Colon (tissue), 2 donors: ENCODE measurements at regions not wholly inside any gene's neighbourhood (a gene's known extent, or its start where the extent isn't known, plus 50 kb on each side); places are given as distances from the start of the nearest gene placed in this dataset.

Experiments
- FAIRE-seq: peaks from 2 replicates; lab custom pipeline; 2012; peaks lifted over from hg19 to GRCh38; lab: Jason Lieb, UNC
- donor health status: control.
- donor health status: control.

GRCh38 chr6:113148566-113148965 is 708.6 kb upstream of the MARCKS start:
- no peak for FAIRE-seq

DNA sequence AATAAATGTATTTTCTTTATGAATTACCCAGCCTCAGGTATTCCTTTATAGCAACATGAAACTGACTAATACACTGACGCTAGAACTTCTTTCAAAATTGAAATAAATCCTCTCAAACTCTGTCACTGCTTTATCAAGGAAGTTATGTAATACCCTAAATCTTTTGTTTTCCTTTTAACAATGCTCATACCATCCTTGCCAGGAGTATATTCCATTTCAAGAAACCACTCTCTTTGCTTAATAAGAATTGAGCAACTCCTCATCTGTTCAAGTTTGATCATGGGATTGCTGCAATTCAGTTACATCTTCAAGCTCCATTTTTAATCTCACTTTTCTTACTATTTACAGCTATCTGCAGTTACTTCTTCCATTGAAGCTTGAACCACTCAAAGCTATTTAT is 707.6 kb upstream of the MARCKS start:
- no peak for FAIRE-seq

DNA sequence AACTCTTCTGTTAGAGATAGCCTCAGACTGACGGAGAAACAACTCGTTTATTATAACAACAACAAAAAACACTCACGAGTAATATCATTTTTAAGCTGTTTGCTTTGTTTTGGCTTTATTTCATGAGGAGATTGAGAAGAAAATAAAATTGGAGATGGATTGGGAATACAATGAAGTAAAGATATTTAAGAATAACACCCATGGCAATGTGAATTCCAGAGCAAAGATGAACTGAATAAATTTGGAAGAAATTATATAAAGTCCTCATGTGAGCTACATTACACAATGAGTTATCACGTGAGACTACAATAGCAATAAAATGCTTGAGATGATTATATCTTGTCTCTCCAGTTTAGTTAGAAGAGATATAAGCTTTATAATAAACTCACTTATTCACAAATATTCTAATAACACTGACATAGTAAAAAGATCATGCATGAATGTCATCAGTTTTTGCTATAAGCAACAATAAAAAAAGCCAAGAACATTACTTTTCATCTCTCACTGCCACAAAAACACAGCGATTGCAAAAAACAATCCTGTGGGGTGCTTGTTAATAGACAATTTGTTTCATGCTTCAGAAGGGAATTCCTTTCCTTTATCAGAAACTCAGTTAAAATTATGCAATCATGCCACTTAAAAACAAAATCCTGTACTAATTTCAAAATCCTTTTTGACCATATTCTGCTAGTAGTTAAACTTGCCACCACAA is 696.7 kb upstream of the MARCKS start:
- no peak for FAIRE-seq

GRCh38 chr6:113161018-113161315 is 696.2 kb upstream of the MARCKS start:
- FAIRE-seq, result no peak

GRCh38 chr6:113162739-113163138 is 694.4 kb upstream of the MARCKS start:
- FAIRE-seq, result no peak

DNA sequence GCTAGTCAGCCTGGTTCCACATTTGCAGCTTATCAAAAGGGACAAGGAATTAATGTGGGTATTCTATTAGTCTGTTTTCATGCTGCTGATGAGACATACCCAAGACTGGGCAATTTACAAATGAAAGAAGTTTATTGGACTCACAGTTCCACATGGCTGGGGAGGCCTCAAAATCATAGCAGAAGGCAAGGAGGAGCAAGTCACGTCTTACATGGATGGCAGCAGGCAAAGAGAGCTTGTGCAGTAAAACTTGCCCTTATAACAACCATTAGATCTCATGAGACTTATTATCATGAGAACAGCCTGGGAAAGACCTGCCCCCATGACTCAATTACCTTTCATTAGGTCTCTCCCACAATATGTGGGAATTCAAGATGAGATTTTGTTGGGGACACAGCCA is 689.1 kb upstream of the MARCKS start:
- no peak for FAIRE-seq

- FAIRE-seq, result no peak
Observed at GRCh38 chr6:113169484-113169883, 687.7 kb upstream of the MARCKS start.

- no peak for FAIRE-seq
Observed at GRCh38 chr6:113170454-113170853, 686.7 kb upstream of the MARCKS start.

DNA sequence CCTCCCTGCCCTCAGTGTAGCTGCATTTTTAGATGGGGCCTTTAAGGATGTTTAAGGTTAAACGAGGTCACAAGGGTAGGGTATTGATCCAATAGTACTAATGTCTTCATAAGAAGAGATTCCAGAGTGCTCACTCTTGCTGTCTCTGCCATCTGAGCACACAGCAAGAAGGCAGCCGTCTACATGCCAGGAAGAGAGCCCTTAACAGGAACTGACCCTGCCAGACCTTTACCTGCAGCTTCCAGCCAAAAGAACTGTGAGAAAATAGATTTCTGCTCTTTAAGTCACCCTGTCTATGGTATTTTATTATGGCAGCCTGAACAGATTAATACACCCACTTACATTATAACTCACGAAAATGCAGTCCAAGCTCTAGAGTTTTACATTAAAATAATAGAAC is 685.3 kb upstream of the MARCKS start:
- FAIRE-seq, result no peak

DNA sequence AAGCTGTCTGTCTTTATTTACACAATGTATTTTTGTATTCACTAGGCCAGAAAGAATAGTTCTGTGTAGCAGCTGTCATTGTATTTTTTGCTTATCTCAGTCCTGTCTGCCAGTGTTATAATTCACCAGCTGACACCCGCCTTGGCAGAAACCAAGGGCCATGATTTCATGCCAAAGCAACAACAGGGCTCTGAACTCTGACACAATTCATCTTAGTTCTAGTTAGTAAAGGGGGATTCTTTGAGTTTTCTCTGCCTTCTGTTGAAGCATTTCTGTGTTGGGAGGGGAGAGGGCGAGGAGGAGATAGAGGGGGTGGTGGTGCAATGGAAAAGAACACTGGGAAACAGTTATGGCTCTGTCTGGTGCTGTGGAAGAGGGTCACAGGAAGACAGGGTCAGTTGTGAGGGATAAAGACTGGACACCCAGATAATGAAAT is 684.6 kb upstream of the MARCKS start:
- FAIRE-seq, result no peak

DNA sequence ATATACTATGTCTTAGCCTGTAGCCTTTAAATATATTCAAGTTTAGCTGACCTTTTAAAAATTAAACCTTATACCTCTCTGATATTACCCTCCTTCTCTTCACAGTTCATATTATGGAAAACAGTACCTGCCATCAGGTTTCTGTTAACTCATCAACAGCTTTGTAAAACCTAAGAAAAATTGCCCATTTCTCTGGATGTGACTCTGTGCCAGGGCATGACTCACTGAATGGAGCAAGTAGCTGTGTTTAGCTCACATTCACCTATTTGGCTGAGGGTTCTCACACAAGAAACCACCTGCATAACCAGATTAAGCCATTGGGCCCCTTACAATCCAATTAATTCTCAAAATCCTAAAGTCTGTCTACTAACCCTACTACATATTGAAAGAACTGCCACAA is 678.8 kb upstream of the MARCKS start:
- FAIRE-seq, result no peak

GRCh38 chr6:113181164-113181563 is 676.0 kb upstream of the MARCKS start:
- no peak for FAIRE-seq

DNA sequence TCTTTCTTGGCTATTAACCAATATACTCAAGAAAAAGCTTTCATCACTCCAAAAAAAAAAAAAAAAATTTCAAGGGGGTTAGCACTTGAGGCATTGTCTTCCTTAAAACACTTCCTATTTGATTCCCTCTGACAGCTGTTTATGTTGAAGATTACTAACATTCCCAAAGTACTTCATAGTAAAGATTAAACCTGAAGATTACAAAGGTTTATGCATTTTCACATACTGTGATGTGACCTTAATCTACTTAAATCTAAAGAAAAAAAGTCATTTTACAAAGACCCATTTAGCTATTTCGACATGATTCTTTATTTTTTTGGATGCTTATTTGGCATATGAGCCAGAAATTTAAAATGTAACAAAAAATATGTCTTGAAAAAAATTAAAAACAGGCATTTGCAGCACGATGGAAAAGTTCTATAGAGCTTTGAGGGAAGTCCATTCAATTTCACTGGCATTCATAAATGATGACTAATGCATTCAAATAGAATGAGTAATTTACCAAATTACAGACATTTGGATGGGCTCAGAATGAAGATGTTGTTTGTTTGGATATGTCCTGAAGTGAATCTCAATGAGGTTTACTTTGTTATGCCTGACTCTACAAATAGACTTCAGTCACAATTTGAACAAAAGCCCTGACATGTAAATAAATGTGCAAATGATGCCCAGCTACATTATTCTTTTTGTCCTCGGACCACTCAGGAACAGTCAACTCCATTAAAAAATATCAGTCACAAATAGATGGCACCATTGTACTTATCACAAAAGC is 674.6 kb upstream of the MARCKS start:
- FAIRE-seq, result no peak

DNA sequence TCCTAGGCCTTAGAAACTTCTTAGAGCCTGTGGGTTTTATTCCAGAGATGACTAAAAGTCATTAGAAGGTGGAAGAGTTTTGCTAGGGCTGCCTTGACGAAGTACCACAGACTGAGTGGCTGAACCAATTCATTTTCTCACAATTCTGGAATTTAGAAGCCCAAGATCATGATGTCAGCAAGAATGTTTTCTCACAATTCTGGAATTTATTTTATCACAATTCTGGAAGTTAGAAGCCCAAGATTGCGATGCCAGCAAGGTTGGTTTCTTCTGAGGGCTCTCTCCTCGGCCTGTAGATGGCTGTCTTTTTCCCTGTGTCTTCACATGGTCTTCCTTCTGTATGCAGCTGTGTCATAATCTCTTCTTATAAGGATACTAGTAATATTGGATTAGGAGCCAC is 672.9 kb upstream of the MARCKS start:
- no peak for FAIRE-seq

DNA sequence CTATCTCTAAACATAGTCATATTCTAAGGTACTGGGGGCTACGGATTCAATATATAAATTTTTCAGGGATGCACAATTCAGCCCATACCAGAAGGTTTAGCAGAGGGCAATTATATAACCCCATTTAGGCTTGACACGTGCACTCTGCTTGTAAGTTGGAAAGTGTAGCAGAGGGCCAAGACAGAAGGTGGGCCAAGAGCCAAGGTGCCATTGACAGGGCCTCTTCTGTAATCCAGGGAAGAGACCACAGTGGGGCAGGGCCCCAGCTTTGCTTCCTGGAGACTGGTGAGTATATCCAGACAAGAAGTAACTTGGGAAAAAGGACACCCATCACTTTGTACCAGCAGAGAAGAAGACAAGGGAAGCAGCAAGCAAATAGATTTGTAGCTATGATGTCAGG is 672.4 kb upstream of the MARCKS start:
- no peak for FAIRE-seq

DNA sequence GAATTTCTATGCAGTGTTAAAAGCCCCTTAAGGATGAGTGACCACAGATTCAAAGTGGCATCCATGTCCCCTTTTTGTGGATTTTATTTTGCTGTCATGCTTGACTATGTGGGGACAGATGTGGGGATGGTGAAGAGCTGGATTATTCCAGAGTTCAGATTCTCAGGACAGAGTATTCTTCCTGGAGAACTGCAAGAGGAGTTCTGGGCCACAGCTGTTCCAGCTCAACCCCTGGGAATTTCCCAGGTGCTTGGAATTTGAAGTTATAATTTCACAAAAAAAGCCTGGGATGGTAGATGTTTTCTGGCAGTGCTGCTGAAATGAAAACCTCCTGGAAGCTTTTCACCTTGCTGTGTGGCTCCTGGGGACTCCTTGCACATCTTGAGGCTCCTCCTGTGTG is 671.8 kb upstream of the MARCKS start:
- FAIRE-seq, result no peak

DNA sequence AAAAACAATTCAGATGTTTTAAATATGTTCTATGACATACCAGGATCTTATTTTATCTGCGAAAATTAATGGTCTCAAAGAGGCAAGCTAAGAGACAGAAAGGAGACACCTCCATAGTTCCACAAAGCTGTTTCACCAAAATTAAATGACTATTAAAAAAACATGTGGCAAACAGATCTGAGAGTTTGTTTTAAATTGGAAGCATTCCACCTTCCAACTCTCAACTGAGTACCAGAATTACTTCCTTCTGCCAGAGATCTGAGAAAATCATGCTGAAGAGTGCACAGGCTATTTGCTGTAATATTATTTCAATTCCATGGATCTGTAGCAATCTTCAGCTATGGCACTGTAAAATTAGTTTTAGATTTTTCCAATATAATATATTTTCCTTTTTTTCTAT is 669.5 kb upstream of the MARCKS start:
- no peak for FAIRE-seq

DNA sequence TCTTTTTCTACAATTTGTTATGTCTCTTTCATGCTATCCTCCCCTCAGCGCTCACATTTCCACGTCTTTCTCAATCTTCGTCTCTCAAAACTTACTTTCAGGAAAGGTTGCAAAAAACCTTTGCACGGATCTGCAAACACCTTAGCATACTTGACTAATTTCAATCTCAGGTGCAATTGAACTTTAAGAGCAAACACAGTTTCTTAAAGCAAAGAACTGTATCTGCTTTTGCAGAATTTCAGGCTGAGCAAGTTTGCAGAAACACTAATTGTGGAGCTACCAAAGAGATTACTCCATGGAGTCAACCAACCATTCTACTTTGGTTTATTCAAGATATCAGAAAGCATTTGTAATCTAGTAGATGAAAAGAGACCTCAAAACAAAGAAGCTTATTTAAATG is 668.2 kb upstream of the MARCKS start:
- FAIRE-seq, result no peak

DNA sequence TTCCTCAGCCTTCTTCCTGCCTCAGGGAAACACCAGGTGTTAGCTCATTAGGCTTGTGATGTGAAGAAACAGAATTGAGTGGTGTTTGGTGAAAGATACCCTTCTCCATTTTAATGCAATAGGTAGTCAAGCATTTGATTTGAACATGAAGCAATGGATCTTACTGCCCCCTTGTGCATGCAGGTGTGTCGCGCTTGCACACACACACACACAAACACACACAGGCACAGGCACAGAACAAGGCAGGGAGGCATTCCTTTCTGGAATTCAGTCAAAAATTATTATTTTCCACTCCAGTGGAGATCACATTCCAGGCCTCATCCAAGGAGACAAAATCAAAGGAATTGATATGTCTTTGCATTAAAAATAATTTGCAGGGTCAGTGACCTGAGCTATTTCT is 667.0 kb upstream of the MARCKS start:
- FAIRE-seq, result no peak

- FAIRE-seq, result no peak
Observed at GRCh38 chr6:113194090-113194489, 663.1 kb upstream of the MARCKS start.

DNA sequence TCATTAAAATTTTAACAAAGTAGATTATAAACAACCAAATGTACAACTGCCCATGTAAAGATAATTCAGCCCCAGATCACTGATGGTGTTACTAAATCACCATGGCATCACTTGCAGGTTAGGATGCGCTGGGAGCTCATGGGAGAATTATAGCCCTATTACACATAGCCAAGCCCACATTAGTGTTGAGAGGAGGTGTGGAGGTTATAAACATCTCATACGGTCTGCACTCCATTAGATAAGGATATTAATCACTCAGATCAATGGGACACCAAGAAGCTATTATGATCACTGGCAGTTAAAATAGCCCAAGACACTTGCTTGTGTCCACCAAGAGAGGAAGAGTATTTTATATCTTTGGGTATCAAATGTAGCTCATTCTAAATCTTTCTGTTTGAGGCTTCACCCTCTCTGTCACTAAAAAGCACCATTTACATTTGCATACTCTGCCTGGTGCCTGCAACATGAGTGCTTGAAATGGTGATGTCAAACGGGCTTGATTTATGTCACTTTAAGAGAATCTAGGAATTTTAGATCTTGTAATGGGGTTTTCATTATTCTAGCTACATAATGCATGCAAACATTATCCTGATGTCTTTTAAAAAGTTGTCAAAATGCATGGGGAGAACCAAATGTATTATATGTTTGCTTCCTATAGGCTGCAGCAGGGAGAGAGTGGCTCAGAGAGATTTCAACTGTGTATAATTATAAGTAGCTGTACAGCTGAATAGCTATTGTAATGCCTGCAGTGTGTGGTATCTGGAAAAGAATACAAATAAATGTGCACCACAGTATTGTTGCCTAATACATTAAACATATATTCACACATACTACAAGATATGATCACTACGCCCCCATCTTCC is 654.1 kb upstream of the MARCKS start:
- FAIRE-seq, result no peak

GRCh38 chr6:113203715-113204110 is 653.4 kb upstream of the MARCKS start:
- FAIRE-seq, result no peak

- no peak for FAIRE-seq
Observed at GRCh38 chr6:113205553-113205952, 651.6 kb upstream of the MARCKS start.
